ENCODE measurements at regions not wholly inside any gene's neighbourhood (a gene's known extent, or its start where the extent isn't known, plus 50 kb on each side); places are given as distances from the start of the nearest gene placed in this dataset.

DNA sequence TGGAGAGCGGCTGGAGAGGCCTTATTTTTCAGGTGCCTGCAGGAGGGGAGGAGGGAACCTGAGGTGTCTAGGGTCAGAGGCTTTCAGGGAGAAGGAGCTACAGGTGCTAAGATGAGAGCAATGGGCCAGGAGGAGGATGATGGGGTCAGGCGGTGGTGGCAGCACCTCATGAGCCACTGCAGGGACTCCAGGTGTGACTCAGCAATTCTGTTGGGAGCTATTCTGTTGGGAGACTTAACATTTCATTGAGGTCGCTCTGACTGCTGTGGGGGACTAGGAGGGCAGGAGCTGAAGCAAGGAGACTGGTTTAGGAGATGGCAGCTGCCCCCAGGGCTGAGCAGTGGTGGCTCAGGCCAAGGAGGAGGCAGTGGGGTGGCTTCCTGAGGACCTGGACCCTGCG is 65.0 kb downstream of the CLDN34 start:
- Mint-ChIP-seq H3K4me1 (peaks cover 20% of the 10 kb centered on the region), H3K27ac (peak overlapping the region; percentile 62), H3K9me3 (no peaks in the 10 kb centered on the region), H3K36me3 (ENCODE audit: low read depth) (peaks cover 6% of the 10 kb centered on the region), H3K27me3 (ENCODE audit: insufficient read depth, low read depth, poor library complexity) (peaks cover 2% of the 10 kb centered on the region), H3K4me3 (no peak overlapping the region)
- no peaks in the 10 kb centered on the region for H3K27me3 ChIP-seq (ENCODE audit: insufficient read depth)
- no peaks in the 10 kb centered on the region for H3F3A ChIP-seq (replicated peaks; ENCODE audit: low read depth)
- ATAC-seq (no peak; the same call in 2 of the 3 replicates), DNase-seq (ENCODE audit: low spot score) (no peak)
- no peak overlapping the region for H3K4me3 ChIP-seq
- no peaks in the 10 kb centered on the region for H3K9me2 ChIP-seq (ENCODE audit: insufficient read depth)
- H3K4me1 ChIP-seq (ENCODE audit: insufficient read depth): no peaks in the 10 kb centered on the region
- TF ChIP-seq, protein P1, sequence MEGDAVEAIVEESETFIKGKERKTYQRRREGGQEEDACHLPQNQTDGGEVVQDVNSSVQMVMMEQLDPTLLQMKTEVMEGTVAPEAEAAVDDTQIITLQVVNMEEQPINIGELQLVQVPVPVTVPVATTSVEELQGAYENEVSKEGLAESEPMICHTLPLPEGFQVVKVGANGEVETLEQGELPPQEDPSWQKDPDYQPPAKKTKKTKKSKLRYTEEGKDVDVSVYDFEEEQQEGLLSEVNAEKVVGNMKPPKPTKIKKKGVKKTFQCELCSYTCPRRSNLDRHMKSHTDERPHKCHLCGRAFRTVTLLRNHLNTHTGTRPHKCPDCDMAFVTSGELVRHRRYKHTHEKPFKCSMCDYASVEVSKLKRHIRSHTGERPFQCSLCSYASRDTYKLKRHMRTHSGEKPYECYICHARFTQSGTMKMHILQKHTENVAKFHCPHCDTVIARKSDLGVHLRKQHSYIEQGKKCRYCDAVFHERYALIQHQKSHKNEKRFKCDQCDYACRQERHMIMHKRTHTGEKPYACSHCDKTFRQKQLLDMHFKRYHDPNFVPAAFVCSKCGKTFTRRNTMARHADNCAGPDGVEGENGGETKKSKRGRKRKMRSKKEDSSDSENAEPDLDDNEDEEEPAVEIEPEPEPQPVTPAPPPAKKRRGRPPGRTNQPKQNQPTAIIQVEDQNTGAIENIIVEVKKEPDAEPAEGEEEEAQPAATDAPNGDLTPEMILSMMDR (conservative IDR thresholded peaks at IDR 0.05; ENCODE audit: low read depth in 2 of 2): no peak
- TF ChIP-seq EZH2phosphoT487 (IDR thresholded peaks at IDR 0.05; ENCODE audit: unreplicated experiment): no peak
- H3K4me2 ChIP-seq: no peak overlapping the region
- H3K79me2 ChIP-seq (replicated peaks; ENCODE audit: insufficient read depth): peaks cover 31% of the 10 kb centered on the region
- H3K36me3 ChIP-seq (ENCODE audit: insufficient read depth): no peaks in the 10 kb centered on the region
- H3K27ac ChIP-seq (ENCODE audit: low read depth): no peak overlapping the region
- no peak overlapping the region for H2AFZ ChIP-seq
- no peaks in the 10 kb centered on the region for H4K20me1 ChIP-seq (replicated peaks; ENCODE audit: insufficient read depth)

DNA sequence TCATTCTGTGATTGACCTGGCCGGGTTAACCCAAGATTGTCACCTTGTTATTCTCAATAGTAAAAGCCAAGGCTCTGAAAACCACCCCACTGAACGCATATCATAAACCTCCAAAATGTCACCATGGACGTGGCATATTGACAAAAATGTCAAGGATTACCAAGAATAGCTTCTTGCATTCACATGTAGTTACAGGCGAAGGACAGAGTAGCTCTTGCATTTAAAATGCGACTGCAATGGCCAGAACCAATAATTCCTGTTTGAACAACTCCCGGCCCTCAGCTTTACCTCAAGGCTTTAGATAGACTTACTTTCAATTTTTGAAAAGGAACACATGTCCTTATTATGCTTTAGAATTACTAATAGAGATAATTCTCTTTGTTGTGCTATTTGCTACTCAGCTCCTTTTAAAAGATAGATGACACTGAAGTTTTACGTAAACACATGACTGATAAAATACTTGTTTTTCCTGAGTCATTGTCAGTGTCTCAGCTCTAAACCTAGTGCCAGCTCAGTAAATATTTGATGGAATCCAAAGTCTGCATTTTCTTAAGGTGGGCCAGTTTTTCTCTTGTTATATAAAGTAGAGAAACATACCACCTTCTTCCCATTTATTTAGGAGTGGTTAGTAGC is 66.3 kb downstream of the CLDN34 start:
- Mint-ChIP-seq H3K4me3 (no peak overlapping the region), H3K27me3 (ENCODE audit: insufficient read depth, low read depth, poor library complexity) (peaks cover 2% of the 10 kb centered on the region), H3K36me3 (ENCODE audit: low read depth) (peaks cover 6% of the 10 kb centered on the region), H3K9me3 (no peaks in the 10 kb centered on the region), H3K27ac (no peak overlapping the region), H3K4me1 (peaks cover 20% of the 10 kb centered on the region)
- Histone ChIP-seq H3K27me3 (ENCODE audit: insufficient read depth) (no peaks in the 10 kb centered on the region), H4K20me1 (replicated peaks; ENCODE audit: insufficient read depth) (no peaks in the 10 kb centered on the region), H3K27ac (ENCODE audit: low read depth) (no peak overlapping the region), H3K36me3 (ENCODE audit: insufficient read depth) (no peaks in the 10 kb centered on the region), H3K79me2 (replicated peaks; ENCODE audit: insufficient read depth) (peaks cover 34% of the 10 kb centered on the region), H3K9me2 (ENCODE audit: insufficient read depth) (no peaks in the 10 kb centered on the region), H3F3A (replicated peaks; ENCODE audit: low read depth) (no peaks in the 10 kb centered on the region), H2AFZ (no peak overlapping the region), H3K4me1 (ENCODE audit: insufficient read depth) (no peaks in the 10 kb centered on the region), H3K4me3 (no peak overlapping the region), H3K4me2 (no peak overlapping the region)
- ATAC-seq: no peak
- DNase-seq (ENCODE audit: low spot score): no peak
- TF ChIP-seq, protein P2, sequence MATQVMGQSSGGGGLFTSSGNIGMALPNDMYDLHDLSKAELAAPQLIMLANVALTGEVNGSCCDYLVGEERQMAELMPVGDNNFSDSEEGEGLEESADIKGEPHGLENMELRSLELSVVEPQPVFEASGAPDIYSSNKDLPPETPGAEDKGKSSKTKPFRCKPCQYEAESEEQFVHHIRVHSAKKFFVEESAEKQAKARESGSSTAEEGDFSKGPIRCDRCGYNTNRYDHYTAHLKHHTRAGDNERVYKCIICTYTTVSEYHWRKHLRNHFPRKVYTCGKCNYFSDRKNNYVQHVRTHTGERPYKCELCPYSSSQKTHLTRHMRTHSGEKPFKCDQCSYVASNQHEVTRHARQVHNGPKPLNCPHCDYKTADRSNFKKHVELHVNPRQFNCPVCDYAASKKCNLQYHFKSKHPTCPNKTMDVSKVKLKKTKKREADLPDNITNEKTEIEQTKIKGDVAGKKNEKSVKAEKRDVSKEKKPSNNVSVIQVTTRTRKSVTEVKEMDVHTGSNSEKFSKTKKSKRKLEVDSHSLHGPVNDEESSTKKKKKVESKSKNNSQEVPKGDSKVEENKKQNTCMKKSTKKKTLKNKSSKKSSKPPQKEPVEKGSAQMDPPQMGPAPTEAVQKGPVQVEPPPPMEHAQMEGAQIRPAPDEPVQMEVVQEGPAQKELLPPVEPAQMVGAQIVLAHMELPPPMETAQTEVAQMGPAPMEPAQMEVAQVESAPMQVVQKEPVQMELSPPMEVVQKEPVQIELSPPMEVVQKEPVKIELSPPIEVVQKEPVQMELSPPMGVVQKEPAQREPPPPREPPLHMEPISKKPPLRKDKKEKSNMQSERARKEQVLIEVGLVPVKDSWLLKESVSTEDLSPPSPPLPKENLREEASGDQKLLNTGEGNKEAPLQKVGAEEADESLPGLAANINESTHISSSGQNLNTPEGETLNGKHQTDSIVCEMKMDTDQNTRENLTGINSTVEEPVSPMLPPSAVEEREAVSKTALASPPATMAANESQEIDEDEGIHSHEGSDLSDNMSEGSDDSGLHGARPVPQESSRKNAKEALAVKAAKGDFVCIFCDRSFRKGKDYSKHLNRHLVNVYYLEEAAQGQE (IDR thresholded peaks at IDR 0.05; ENCODE audit: unreplicated experiment): no peak
- TF ChIP-seq, protein P1 (conservative IDR thresholded peaks at IDR 0.05; ENCODE audit: low read depth in 2 of 2): no peak
- TF ChIP-seq, protein P3, sequence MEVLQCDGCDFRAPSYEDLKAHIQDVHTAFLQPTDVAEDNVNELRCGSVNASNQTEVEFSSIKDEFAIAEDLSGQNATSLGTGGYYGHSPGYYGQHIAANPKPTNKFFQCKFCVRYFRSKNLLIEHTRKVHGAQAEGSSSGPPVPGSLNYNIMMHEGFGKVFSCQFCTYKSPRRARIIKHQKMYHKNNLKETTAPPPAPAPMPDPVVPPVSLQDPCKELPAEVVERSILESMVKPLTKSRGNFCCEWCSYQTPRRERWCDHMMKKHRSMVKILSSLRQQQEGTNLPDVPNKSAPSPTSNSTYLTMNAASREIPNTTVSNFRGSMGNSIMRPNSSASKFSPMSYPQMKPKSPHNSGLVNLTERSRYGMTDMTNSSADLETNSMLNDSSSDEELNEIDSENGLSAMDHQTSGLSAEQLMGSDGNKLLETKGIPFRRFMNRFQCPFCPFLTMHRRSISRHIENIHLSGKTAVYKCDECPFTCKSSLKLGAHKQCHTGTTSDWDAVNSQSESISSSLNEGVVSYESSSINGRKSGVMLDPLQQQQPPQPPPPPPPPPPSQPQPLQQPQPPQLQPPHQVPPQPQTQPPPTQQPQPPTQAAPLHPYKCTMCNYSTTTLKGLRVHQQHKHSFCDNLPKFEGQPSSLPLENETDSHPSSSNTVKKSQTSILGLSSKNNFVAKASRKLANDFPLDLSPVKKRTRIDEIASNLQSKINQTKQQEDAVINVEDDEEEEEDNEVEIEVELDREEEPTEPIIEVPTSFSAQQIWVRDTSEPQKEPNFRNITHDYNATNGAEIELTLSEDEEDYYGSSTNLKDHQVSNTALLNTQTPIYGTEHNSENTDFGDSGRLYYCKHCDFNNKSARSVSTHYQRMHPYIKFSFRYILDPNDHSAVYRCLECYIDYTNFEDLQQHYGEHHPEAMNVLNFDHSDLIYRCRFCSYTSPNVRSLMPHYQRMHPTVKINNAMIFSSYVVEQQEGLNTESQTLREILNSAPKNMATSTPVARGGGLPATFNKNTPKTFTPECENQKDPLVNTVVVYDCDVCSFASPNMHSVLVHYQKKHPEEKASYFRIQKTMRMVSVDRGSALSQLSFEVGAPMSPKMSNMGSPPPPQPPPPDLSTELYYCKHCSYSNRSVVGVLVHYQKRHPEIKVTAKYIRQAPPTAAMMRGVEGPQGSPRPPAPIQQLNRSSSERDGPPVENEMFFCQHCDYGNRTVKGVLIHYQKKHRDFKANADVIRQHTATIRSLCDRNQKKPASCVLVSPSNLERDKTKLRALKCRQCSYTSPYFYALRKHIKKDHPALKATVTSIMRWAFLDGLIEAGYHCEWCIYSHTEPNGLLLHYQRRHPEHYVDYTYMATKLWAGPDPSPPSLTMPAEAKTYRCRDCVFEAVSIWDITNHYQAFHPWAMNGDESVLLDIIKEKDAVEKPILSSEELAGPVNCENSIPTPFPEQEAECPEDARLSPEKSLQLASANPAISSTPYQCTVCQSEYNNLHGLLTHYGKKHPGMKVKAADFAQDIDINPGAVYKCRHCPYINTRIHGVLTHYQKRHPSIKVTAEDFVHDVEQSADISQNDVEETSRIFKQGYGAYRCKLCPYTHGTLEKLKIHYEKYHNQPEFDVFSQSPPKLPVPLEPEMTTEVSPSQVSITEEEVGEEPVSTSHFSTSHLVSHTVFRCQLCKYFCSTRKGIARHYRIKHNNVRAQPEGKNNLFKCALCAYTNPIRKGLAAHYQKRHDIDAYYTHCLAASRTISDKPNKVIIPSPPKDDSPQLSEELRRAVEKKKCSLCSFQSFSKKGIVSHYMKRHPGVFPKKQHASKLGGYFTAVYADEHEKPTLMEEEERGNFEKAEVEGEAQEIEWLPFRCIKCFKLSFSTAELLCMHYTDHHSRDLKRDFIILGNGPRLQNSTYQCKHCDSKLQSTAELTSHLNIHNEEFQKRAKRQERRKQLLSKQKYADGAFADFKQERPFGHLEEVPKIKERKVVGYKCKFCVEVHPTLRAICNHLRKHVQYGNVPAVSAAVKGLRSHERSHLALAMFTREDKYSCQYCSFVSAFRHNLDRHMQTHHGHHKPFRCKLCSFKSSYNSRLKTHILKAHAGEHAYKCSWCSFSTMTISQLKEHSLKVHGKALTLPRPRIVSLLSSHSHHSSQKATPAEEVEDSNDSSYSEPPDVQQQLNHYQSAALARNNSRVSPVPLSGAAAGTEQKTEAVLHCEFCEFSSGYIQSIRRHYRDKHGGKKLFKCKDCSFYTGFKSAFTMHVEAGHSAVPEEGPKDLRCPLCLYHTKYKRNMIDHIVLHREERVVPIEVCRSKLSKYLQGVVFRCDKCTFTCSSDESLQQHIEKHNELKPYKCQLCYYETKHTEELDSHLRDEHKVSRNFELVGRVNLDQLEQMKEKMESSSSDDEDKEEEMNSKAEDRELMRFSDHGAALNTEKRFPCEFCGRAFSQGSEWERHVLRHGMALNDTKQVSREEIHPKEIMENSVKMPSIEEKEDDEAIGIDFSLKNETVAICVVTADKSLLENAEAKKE (CRISPR knock-in tag; IDR thresholded peaks at IDR 0.05): no peak
- TF ChIP-seq POLR2AphosphoS5 (IDR thresholded peaks at IDR 0.05; ENCODE audit: low read depth) (no peak), JUNB (IDR thresholded peaks at IDR 0.05; ENCODE audit: unreplicated experiment) (no peak), STAT1 (IDR thresholded peaks at IDR 0.05; ENCODE audit: unreplicated experiment) (no peak)

Measured in GM23338 (cell line).